CD4-positive, alpha-beta memory T cell (primary cell): ENCODE measurements at regions not wholly inside any gene's neighbourhood (a gene's known extent, or its start where the extent isn't known, plus 50 kb on each side); places are given as distances from the start of the nearest gene placed in this dataset.

ENCODE experiments used
- CTCF ChIA-PET: fragments of 350-600 bp; sonication (Branson Sonifier 250); formaldehyde crosslinking; loops from one replicate; lab custom pipeline; 2021; ENCODE audit warnings: inconsistent platforms; ENCODE audit not compliant: partially characterized antibody; lab: Charles Lee
- POLR2A ChIA-PET: fragments of 350-600 bp; sonication (Branson Sonifier 250); formaldehyde crosslinking; loops from one replicate; lab custom pipeline; 2021; ENCODE audit not compliant: partially characterized antibody; lab: Charles Lee
- DNase-seq, 5 donors: peaks; one replicate each; pipeline versions ENCODE4 v3.0.0 to v3.0.0-alpha.2; 2020 to 2022; ENCODE audit warnings: mixed read lengths in 1 of 5
- H3K27ac ChIP-seq: one replicate; pipeline ENCODE4 v1.7.0; 2013; ENCODE audit warnings: low read depth, low read length
- H3K27me3 ChIP-seq: 2 replicates; pipeline ENCODE4 v1.7.0; 2013; ENCODE audit warnings: mild to moderate bottlenecking, low read length, moderate library complexity; ENCODE audit not compliant: insufficient read depth
- H3K36me3 ChIP-seq: 2 replicates; pipeline ENCODE4 v1.7.0; 2013; ENCODE audit warnings: mild to moderate bottlenecking, low read length, moderate library complexity; ENCODE audit not compliant: insufficient read depth
- H3K4me1 ChIP-seq: 2 replicates; pipeline ENCODE4 v1.7.0; 2013; ENCODE audit warnings: mild to moderate bottlenecking, low read length, moderate library complexity; ENCODE audit not compliant: insufficient read depth
- H3K4me3 ChIP-seq, 2 donors: one replicate each; pipeline ENCODE4 v1.7.0; 2013; ENCODE audit warnings: low read length in 2 of 2, mild to moderate bottlenecking in 1 of 2
- H3K9me3 ChIP-seq, 2 donors: one replicate each; pipeline ENCODE4 v1.7.0; 2013; ENCODE audit warnings: low read length in 2 of 2, control low read depth in 1 of 2; ENCODE audit not compliant: control insufficient read depth in 1 of 2
- H3K27ac Mint-ChIP-seq, 7 donors: one replicate each; pipeline ENCODE4 v1.8.0; 2020 to 2021; ENCODE audit warnings: mixed read lengths in 7 of 7, mild to moderate bottlenecking in 6 of 7, inconsistent platforms in 3 of 7, moderate library complexity in 3 of 7
- H3K27me3 Mint-ChIP-seq, 2 donors: one replicate each; pipeline ENCODE4 v1.8.0; 2020 to 2021; ENCODE audit warnings: mixed read lengths in 2 of 2
- H3K36me3 Mint-ChIP-seq, 2 donors: one replicate each; pipeline ENCODE4 v1.8.0; 2020 to 2021; ENCODE audit warnings: mixed read lengths in 2 of 2, inconsistent platforms in 1 of 2, mild to moderate bottlenecking in 1 of 2
- H3K4me1 Mint-ChIP-seq, 4 donors: one replicate each; pipeline ENCODE4 v1.8.0; 2020 to 2021; ENCODE audit warnings: mixed read lengths in 4 of 4, mild to moderate bottlenecking in 1 of 4
- H3K4me3 Mint-ChIP-seq, 8 donors: one replicate each; pipeline ENCODE4 v1.8.0; 2020 to 2021; ENCODE audit warnings: mixed read lengths in 8 of 8, mild to moderate bottlenecking in 7 of 8, moderate library complexity in 6 of 8, inconsistent platforms in 3 of 8
- H3K9me3 Mint-ChIP-seq, 8 donors: one replicate each; pipeline ENCODE4 v1.8.0; 2020 to 2021; ENCODE audit warnings: mixed read lengths in 8 of 8, mild to moderate bottlenecking in 5 of 8, inconsistent platforms in 3 of 8, moderate library complexity in 1 of 8
- intact Hi-C: fragments of 100-400 bp; cut with micrococcal nuclease; formaldehyde crosslinking; loops from one replicate; pipeline ENCODE4 v1.15.1; 2023

- ChIA-PET CTCF (no interaction called here), POLR2A (no interaction called here)
- DNase-seq: no peak
- Mint-ChIP-seq H3K9me3 (peaks cover 0 to 6% (median 1%) of the 10 kb centered on the region in 8 donors), H3K27me3 (no peaks in the 10 kb centered on the region), H3K4me3 (no peak overlapping the region), H3K4me1 (no peaks in the 10 kb centered on the region), H3K27ac (no peak overlapping the region), H3K36me3 (no peaks in the 10 kb centered on the region)
- no peak overlapping the region for H3K27ac ChIP-seq
- H3K36me3 ChIP-seq: no peaks in the 10 kb centered on the region
- intact Hi-C loops: no loop called here
- H3K4me1 ChIP-seq: no peaks in the 10 kb centered on the region
- no peaks in the 10 kb centered on the region for H3K27me3 ChIP-seq
- no peaks in the 10 kb centered on the region for H3K9me3 ChIP-seq
- no peak overlapping the region for H3K4me3 ChIP-seq
Measured at GRCh38 chr4:137156054-137156453, 376.2 kb downstream of the PCDH18 start.

- Mint-ChIP-seq H3K36me3 (no peaks in the 10 kb centered on the region), H3K27ac (no peak overlapping the region), H3K9me3 (peaks cover 0 to 11% (median under 1%) of the 10 kb centered on the region in 8 donors), H3K4me1 (no peaks in the 10 kb centered on the region), H3K4me3 (no peak overlapping the region), H3K27me3 (no peaks in the 10 kb centered on the region)
- Histone ChIP-seq H3K4me3 (no peak overlapping the region), H3K27me3 (no peaks in the 10 kb centered on the region), H3K9me3 (no peaks in the 10 kb centered on the region), H3K4me1 (no peaks in the 10 kb centered on the region), H3K27ac (no peak overlapping the region), H3K36me3 (no peaks in the 10 kb centered on the region)
- DNase-seq: no peak
- POLR2A ChIA-PET: no interaction called here
- intact Hi-C loops: no loop called here
- CTCF ChIA-PET: no interaction called here
Measured at GRCh38 chr4:137131201-137131600, 401.1 kb downstream of the PCDH18 start.

- no peaks in the 10 kb centered on the region for H3K4me1 ChIP-seq
- H3K27ac Mint-ChIP-seq: no peak overlapping the region
- peaks cover 0 to 6% (median 2%) of the 10 kb centered on the region in 8 donors for H3K9me3 Mint-ChIP-seq
- no peak overlapping the region for H3K27ac ChIP-seq
- no peaks in the 10 kb centered on the region for H3K4me1 Mint-ChIP-seq
- no peaks in the 10 kb centered on the region for H3K27me3 Mint-ChIP-seq
- intact Hi-C loops: no loop called here
- ChIA-PET POLR2A (no interaction called here), CTCF (no interaction called here)
- no peaks in the 10 kb centered on the region for H3K36me3 Mint-ChIP-seq
- H3K4me3 Mint-ChIP-seq: no peak overlapping the region
- no peak overlapping the region for H3K4me3 ChIP-seq
- H3K27me3 ChIP-seq: no peaks in the 10 kb centered on the region
- H3K9me3 ChIP-seq: no peaks in the 10 kb centered on the region
- DNase-seq: no peak
- H3K36me3 ChIP-seq: no peaks in the 10 kb centered on the region
Measured at GRCh38 chr4:137129845-137130244, 402.4 kb downstream of the PCDH18 start.

DNA sequence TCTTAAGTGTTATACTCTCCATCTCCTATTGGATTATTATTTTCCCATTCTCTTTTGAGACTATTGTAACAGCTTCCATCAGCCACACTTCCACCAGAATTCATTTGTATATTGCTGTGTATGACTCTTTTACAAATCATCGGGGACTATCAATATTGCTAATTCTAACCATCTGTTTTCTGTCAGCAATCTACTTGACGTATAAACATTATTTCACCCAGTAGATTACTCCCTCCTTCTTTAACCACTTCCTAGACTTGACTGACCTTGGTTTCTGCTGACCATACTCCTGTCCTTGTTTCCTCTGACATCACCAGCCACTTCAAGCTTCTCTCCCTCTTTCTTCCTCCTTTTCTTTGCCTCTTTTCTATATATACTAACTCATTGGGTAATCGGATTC lies 402.9 kb downstream of the PCDH18 start:
- CTCF ChIA-PET: no interaction called here
- DNase-seq: no peak
- Histone ChIP-seq H3K4me3 (no peak overlapping the region), H3K4me1 (no peaks in the 10 kb centered on the region), H3K27me3 (no peaks in the 10 kb centered on the region), H3K36me3 (no peaks in the 10 kb centered on the region), H3K27ac (no peak overlapping the region), H3K9me3 (no peaks in the 10 kb centered on the region)
- Mint-ChIP-seq H3K36me3 (no peaks in the 10 kb centered on the region), H3K9me3 (peaks cover 0 to 6% (median 2%) of the 10 kb centered on the region in 8 donors), H3K4me1 (no peaks in the 10 kb centered on the region), H3K4me3 (no peak overlapping the region), H3K27ac (no peak overlapping the region), H3K27me3 (no peaks in the 10 kb centered on the region)
- POLR2A ChIA-PET: no interaction called here
- intact Hi-C loops: no loop called here

DNA sequence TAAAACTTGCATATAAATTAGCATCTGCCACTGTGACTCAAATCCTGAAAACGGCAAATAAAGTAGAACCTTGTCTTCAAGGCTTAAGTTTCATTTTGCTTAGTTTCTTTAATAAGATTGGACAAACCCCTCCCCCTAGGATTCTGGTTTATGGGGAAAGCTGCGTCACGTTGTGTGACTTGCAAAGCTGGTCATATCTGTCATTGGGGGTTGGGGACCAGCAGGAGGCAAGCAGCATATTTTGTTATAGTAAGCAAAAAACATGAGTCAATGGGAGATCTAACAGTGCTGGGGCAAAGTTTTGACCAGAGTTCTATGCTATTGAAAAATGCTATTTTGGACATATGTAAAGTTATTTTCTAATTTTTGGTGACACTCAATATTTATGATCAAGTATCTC lies 407.3 kb downstream of the PCDH18 start:
- no peaks in the 10 kb centered on the region for H3K27me3 Mint-ChIP-seq
- POLR2A ChIA-PET: no interaction called here
- H3K4me1 ChIP-seq: no peaks in the 10 kb centered on the region
- no peak overlapping the region for H3K27ac ChIP-seq
- no peaks in the 10 kb centered on the region for H3K27me3 ChIP-seq
- no peak overlapping the region for H3K4me3 ChIP-seq
- no peaks in the 10 kb centered on the region for H3K9me3 ChIP-seq
- no peak overlapping the region for H3K4me3 Mint-ChIP-seq
- H3K27ac Mint-ChIP-seq: no peak overlapping the region
- no peak for DNase-seq
- no peaks in the 10 kb centered on the region for H3K36me3 ChIP-seq
- peaks cover 0 to 7% (median 3%) of the 10 kb centered on the region in 8 donors for H3K9me3 Mint-ChIP-seq
- H3K36me3 Mint-ChIP-seq: no peaks in the 10 kb centered on the region
- intact Hi-C loops: no loop called here
- H3K4me1 Mint-ChIP-seq: no peaks in the 10 kb centered on the region
- CTCF ChIA-PET: no interaction called here

DNA sequence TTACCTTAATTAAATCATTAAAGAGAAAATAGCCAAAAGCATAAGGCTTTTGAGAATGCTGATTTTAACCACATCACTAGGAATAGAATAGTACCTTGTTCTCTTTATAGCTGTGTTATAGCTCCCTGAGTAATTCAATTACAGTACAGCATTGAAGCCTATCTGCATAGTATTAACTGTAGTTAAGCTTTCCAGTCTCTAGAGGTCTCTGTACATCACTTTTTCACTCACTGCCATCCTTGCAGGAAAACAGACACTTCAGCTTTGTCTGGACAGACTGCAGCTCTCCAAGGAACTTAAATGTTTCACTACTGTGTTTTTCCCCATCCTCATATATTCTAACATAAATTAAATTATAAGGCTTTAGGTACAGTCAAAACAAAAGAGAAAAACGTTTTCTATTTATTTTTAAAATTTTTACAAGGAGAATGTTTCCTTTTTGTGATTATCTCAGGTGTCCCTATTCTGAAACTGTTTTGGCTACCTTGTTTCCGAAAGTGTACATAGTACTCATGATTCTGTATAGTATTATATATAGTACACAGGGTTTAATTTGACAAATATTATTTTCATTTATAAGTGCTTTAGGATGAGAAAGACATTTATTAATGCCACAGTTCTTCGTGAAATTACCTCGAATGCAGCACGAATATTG lies 407.9 kb downstream of the PCDH18 start:
- H3K4me1 Mint-ChIP-seq: no peaks in the 10 kb centered on the region
- no peak overlapping the region for H3K4me3 ChIP-seq
- CTCF ChIA-PET: no interaction called here
- no peaks in the 10 kb centered on the region for H3K27me3 Mint-ChIP-seq
- POLR2A ChIA-PET: no interaction called here
- no peaks in the 10 kb centered on the region for H3K27me3 ChIP-seq
- H3K9me3 Mint-ChIP-seq: peaks cover 0 to 4% (median 2%) of the 10 kb centered on the region in 8 donors
- no peaks in the 10 kb centered on the region for H3K36me3 ChIP-seq
- no peaks in the 10 kb centered on the region for H3K9me3 ChIP-seq
- intact Hi-C loops: no loop called here
- DNase-seq: no peak
- no peaks in the 10 kb centered on the region for H3K36me3 Mint-ChIP-seq
- no peak overlapping the region for H3K27ac ChIP-seq
- H3K27ac Mint-ChIP-seq: no peak overlapping the region
- H3K4me1 ChIP-seq: no peaks in the 10 kb centered on the region
- no peak overlapping the region for H3K4me3 Mint-ChIP-seq

- no peaks in the 10 kb centered on the region for H3K27me3 ChIP-seq
- no peaks in the 10 kb centered on the region for H3K36me3 ChIP-seq
- H3K9me3 ChIP-seq: no peaks in the 10 kb centered on the region
- no peak overlapping the region for H3K4me3 ChIP-seq
- no peak for DNase-seq
- H3K9me3 Mint-ChIP-seq: peaks cover 0 to 4% (median 2%) of the 10 kb centered on the region in 8 donors
- H3K4me3 Mint-ChIP-seq: no peak overlapping the region
- POLR2A ChIA-PET: no interaction called here
- CTCF ChIA-PET: no interaction called here
- no peak overlapping the region for H3K27ac Mint-ChIP-seq
- no peaks in the 10 kb centered on the region for H3K27me3 Mint-ChIP-seq
- no peaks in the 10 kb centered on the region for H3K4me1 ChIP-seq
- H3K36me3 Mint-ChIP-seq: no peaks in the 10 kb centered on the region
- no peaks in the 10 kb centered on the region for H3K4me1 Mint-ChIP-seq
- H3K27ac ChIP-seq: no peak overlapping the region
- intact Hi-C loops: no loop called here
Measured at GRCh38 chr4:137122876-137123275, 409.4 kb downstream of the PCDH18 start.

GRCh38 chr4:137116144-137116543 lies 416.1 kb downstream of the PCDH18 start:
- Histone ChIP-seq H3K27ac (no peak overlapping the region), H3K4me3 (no peak overlapping the region), H3K27me3 (no peaks in the 10 kb centered on the region), H3K36me3 (no peaks in the 10 kb centered on the region), H3K9me3 (no peaks in the 10 kb centered on the region), H3K4me1 (no peaks in the 10 kb centered on the region)
- Mint-ChIP-seq H3K27ac (no peak overlapping the region), H3K4me1 (no peaks in the 10 kb centered on the region), H3K9me3 (peaks cover 0 to 20% (median 5%) of the 10 kb centered on the region in 8 donors), H3K27me3 (no peaks in the 10 kb centered on the region), H3K36me3 (no peaks in the 10 kb centered on the region), H3K4me3 (no peak overlapping the region)
- ChIA-PET CTCF (no interaction called here), POLR2A (no interaction called here)
- no peak for DNase-seq
- intact Hi-C loops: no loop called here
